ENCODE measurements at regions not wholly inside any gene's neighbourhood (a gene's known extent, or its start where the extent isn't known, plus 50 kb on each side); places are given as distances from the start of the nearest gene placed in this dataset.

DNA sequence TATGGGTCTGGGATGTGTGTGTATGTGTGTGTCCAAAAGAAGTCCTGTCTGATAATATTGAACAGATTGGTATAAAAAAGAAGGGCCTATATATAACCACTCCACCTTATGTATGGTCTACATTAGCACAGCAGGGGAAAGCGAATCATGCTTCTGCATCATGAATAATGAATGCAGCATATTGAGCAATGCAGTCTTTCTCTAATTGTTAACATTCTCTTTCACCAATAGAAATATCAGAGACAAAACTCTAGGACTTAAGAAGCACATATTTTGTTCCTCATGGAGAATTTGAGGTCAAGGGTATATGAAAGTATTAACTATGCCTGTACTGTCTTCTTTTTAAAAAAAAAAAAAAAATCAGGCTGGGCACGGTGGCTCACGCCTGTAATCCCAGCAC lies 264.3 kb upstream of the NOCT start:
- Histone ChIP-seq H3K9me3 (ENCODE audit: severe bottlenecking) (no peaks in the 10 kb centered on the region), H3K27me3 (ENCODE audit: insufficient read depth, poor library complexity, severe bottlenecking) (no peaks in the 10 kb centered on the region), H3K27ac (ENCODE audit: poor library complexity, severe bottlenecking) (no peak overlapping the region), H3K4me3 (ENCODE audit: severe bottlenecking) (no peak overlapping the region), H3K4me1 (ENCODE audit: insufficient read depth, poor library complexity, severe bottlenecking) (no peaks in the 10 kb centered on the region), H3K36me3 (ENCODE audit: low read depth) (no peaks in the 10 kb centered on the region)
- ATAC-seq (ENCODE audit: low read depth) (no peak), DNase-seq (ENCODE audit: low spot score) (no peak)
- TF ChIP-seq, protein P1, sequence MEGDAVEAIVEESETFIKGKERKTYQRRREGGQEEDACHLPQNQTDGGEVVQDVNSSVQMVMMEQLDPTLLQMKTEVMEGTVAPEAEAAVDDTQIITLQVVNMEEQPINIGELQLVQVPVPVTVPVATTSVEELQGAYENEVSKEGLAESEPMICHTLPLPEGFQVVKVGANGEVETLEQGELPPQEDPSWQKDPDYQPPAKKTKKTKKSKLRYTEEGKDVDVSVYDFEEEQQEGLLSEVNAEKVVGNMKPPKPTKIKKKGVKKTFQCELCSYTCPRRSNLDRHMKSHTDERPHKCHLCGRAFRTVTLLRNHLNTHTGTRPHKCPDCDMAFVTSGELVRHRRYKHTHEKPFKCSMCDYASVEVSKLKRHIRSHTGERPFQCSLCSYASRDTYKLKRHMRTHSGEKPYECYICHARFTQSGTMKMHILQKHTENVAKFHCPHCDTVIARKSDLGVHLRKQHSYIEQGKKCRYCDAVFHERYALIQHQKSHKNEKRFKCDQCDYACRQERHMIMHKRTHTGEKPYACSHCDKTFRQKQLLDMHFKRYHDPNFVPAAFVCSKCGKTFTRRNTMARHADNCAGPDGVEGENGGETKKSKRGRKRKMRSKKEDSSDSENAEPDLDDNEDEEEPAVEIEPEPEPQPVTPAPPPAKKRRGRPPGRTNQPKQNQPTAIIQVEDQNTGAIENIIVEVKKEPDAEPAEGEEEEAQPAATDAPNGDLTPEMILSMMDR (IDR thresholded peaks at IDR 0.05; ENCODE audit: poor library complexity, severe bottlenecking), result no peak

GRCh38 chr4:138749303-138749702 lies 266.3 kb upstream of the NOCT start:
- H3K27ac ChIP-seq (ENCODE audit: poor library complexity, severe bottlenecking), result no peak overlapping the region
- TF ChIP-seq, protein P1 (IDR thresholded peaks at IDR 0.05; ENCODE audit: poor library complexity, severe bottlenecking), result no peak
- H3K4me3 ChIP-seq (ENCODE audit: severe bottlenecking), result no peak overlapping the region
- H3K9me3 ChIP-seq (ENCODE audit: severe bottlenecking), result no peaks in the 10 kb centered on the region
- H3K36me3 ChIP-seq (ENCODE audit: low read depth), result no peaks in the 10 kb centered on the region
- H3K27me3 ChIP-seq (ENCODE audit: insufficient read depth, poor library complexity, severe bottlenecking), result no peaks in the 10 kb centered on the region
- peak; percentile 56; the same call in 1 of the 3 replicates for ATAC-seq (ENCODE audit: low read depth)
- no peak for DNase-seq (ENCODE audit: low spot score)
- no peaks in the 10 kb centered on the region for H3K4me1 ChIP-seq (ENCODE audit: insufficient read depth, poor library complexity, severe bottlenecking)

DNA sequence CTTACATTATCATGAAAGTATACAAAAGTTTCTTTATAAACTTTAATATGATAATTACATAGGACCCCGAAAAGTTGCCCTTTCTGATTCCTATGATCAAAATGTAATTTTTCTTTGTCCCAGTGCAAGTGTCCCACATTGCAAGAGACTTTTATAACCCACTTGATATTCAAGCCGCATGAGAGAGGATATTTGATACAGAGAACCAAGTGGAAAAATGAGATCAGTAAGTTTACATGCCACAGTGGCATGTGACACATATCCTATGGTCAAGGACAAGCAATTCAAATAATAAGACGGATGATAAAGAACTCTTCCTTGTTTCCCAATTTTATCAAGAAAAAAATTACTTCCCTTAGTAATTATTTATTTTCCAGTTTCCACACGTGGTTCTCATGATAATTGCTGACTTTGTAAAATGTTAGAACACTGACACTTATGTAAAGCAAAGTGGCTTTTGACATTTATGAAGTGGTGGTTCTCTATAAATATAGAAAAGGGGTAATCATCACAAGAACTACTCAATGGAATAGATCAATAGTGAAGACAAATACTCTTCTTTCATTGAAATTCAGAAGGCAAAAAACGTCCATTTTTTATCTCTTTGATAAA lies 273.7 kb upstream of the NOCT start:
- Histone ChIP-seq H3K27ac (ENCODE audit: poor library complexity, severe bottlenecking) (no peak overlapping the region), H3K4me3 (ENCODE audit: severe bottlenecking) (no peak overlapping the region), H3K9me3 (ENCODE audit: severe bottlenecking) (no peaks in the 10 kb centered on the region), H3K27me3 (ENCODE audit: insufficient read depth, poor library complexity, severe bottlenecking) (no peaks in the 10 kb centered on the region), H3K4me1 (ENCODE audit: insufficient read depth, poor library complexity, severe bottlenecking) (peaks cover 2% of the 10 kb centered on the region), H3K36me3 (ENCODE audit: low read depth) (no peaks in the 10 kb centered on the region)
- TF ChIP-seq, protein P1 (IDR thresholded peaks at IDR 0.05; ENCODE audit: poor library complexity, severe bottlenecking), result no peak
- ATAC-seq (ENCODE audit: low read depth) (no peak), DNase-seq (ENCODE audit: low spot score) (no peak)

GRCh38 chr4:138740816-138741745 lies 274.5 kb upstream of the NOCT start:
- ATAC-seq (ENCODE audit: low read depth), result no peak
- DNase-seq (ENCODE audit: low spot score), result no peak

More at GRCh38 chr4:138740816-138741745, 274.5 kb upstream of the NOCT start:
- Histone ChIP-seq H3K27ac (ENCODE audit: poor library complexity, severe bottlenecking) (no peak overlapping the region), H3K36me3 (ENCODE audit: low read depth) (no peaks in the 10 kb centered on the region), H3K4me3 (ENCODE audit: severe bottlenecking) (no peak overlapping the region), H3K9me3 (ENCODE audit: severe bottlenecking) (no peaks in the 10 kb centered on the region), H3K4me1 (ENCODE audit: insufficient read depth, poor library complexity, severe bottlenecking) (peaks cover 10% of the 10 kb centered on the region), H3K27me3 (ENCODE audit: insufficient read depth, poor library complexity, severe bottlenecking) (no peaks in the 10 kb centered on the region)
- TF ChIP-seq, protein P1 (IDR thresholded peaks at IDR 0.05; ENCODE audit: poor library complexity, severe bottlenecking), result no peak
